SK-N-SH treated with all-trans-retinoic acid at 6 μM for 48 hours (cell line): ENCODE measurements at regions not wholly inside any gene's neighbourhood (a gene's known extent, or its start where the extent isn't known, plus 50 kb on each side); places are given as distances from the start of the nearest gene placed in this dataset.

Experiments used
- BACH2 ChIP-seq: fragments of 250-450 bp; sonication (Bioruptor Pico); IDR thresholded peaks from 2 replicates; pipeline ENCODE4 v1.9.0; 2021; ENCODE audit warnings: mild to moderate bottlenecking, borderline replicate concordance
- CSDC2 ChIP-seq: fragments of 250-450 bp; sonication (Bioruptor Pico); IDR thresholded peaks from 2 replicates; pipeline ENCODE4 v1.5.0; 2020; ENCODE audit warnings: mild to moderate bottlenecking, moderate library complexity
- ISL1 ChIP-seq: fragments of 250-450 bp; sonication (Bioruptor Pico); IDR thresholded peaks from 2 replicates; pipeline ENCODE4 v2.1.2; 2022; ENCODE audit warnings: mild to moderate bottlenecking, moderate library complexity
- OSR1 ChIP-seq: fragments of 250-450 bp; sonication (Bioruptor Pico); IDR thresholded peaks from 2 replicates; pipeline ENCODE4 v1.8.0; 2022; ENCODE audit warnings: moderate library complexity, mild to moderate bottlenecking, inconsistent platforms
- RARB ChIP-seq: fragments of 250-450 bp; sonication (Bioruptor Pico); IDR thresholded peaks from 2 replicates; pipeline ENCODE4 v1.8.0; 2021; ENCODE audit warnings: mild to moderate bottlenecking, moderate library complexity
- SNAI2 ChIP-seq: fragments of 250-450 bp; sonication (Bioruptor Pico); IDR thresholded peaks from 2 replicates; pipeline ENCODE4 v1.5.0; 2020; ENCODE audit warnings: mild to moderate bottlenecking, moderate library complexity
- ZC3H10 ChIP-seq: fragments of 250-450 bp; sonication (Bioruptor Pico); IDR thresholded peaks from 2 replicates; pipeline ENCODE4 v1.5.1; 2021; ENCODE audit warnings: mild to moderate bottlenecking, moderate library complexity
- ZFP3 ChIP-seq: fragments of 250-450 bp; sonication (Bioruptor Pico); IDR thresholded peaks from 2 replicates; pipeline ENCODE4 v1.5.0; 2020; ENCODE audit warnings: mild to moderate bottlenecking, moderate library complexity
- ZFP30 ChIP-seq: fragments of 450-650 bp; formaldehyde crosslinking; IDR thresholded peaks from 2 replicates; pipeline ENCODE4 v1.5.0; 2022; ENCODE audit warnings: mild to moderate bottlenecking, moderate library complexity
- ZNF8 ChIP-seq: fragments of 450-650 bp; formaldehyde crosslinking; IDR thresholded peaks from 2 replicates; pipeline ENCODE4 v1.5.0; 2020; ENCODE audit warnings: mild to moderate bottlenecking, moderate library complexity
- TF ChIP-seq, protein P1 (sequence below): fragments of 250-450 bp; sonication (Bioruptor Pico); IDR thresholded peaks from 2 replicates; pipeline ENCODE4 v1.5.1; 2020; ENCODE audit warnings: low read depth, mild to moderate bottlenecking, moderate library complexity

DNA sequence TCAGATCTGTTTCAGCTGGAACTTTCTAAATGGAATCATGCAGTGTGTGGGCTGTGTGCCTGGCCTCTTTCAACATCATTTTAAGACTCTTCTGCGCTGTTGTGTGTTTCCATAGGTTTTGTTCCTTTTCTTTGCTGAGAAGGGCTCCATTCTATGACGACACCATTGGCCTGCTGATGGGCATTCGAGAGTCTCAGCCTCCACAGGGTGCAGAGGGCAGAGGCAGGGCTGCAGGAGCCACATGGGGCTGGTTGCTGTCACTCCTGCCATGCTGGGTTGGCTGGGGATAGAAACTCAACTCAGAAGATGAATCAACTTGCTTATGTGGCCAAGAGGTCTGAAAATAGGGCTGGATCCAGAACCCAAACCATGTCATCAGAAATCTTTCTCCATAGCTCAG, 68.5 kb upstream of the SLCO4A1 start:
- no peak for TF ChIP-seq ISL1 (CRISPR knock-in tag)
- no peak for TF ChIP-seq ZFP30 (CRISPR knock-in tag)
- TF ChIP-seq BACH2 (CRISPR knock-in tag) = no peak
- no peak for TF ChIP-seq ZC3H10
- no peak for TF ChIP-seq RARB
- TF ChIP-seq SNAI2 (CRISPR knock-in tag) = no peak
- TF ChIP-seq CSDC2 (CRISPR knock-in tag) = no peak
- no peak for TF ChIP-seq ZNF8 (CRISPR knock-in tag)
- TF ChIP-seq, protein P1, sequence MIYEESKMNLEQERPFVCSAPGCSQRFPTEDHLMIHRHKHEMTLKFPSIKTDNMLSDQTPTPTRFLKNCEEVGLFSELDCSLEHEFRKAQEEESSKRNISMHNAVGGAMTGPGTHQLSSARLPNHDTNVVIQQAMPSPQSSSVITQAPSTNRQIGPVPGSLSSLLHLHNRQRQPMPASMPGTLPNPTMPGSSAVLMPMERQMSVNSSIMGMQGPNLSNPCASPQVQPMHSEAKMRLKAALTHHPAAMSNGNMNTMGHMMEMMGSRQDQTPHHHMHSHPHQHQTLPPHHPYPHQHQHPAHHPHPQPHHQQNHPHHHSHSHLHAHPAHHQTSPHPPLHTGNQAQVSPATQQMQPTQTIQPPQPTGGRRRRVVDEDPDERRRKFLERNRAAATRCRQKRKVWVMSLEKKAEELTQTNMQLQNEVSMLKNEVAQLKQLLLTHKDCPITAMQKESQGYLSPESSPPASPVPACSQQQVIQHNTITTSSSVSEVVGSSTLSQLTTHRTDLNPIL (CRISPR knock-in tag) = no peak
- no peak for TF ChIP-seq ZFP3 (CRISPR knock-in tag)
- TF ChIP-seq OSR1 = no peak
